Mucosa of rectum (tissue), 2 donors: ENCODE measurements at regions not wholly inside any gene's neighbourhood (a gene's known extent, or its start where the extent isn't known, plus 50 kb on each side); places are given as distances from the start of the nearest gene placed in this dataset.
"Not testable (repeated sequence)": the region's sequence is repeated elsewhere in the genome, so short reads cannot be mapped to it uniquely, and the experiment has no call there.

ENCODE experiments used
- H3K27ac ChIP-seq, 2 donors: one replicate each; pipeline ENCODE4 v1.7.0; 2013; ENCODE audit warnings: inconsistent platforms in 2 of 2, low read depth in 2 of 2, low read length in 2 of 2
- H3K27me3 ChIP-seq, 2 donors: one replicate each; pipeline ENCODE4 v1.7.0; 2013; ENCODE audit warnings: low read length in 2 of 2; ENCODE audit not compliant: control insufficient read depth in 2 of 2, insufficient read depth in 2 of 2
- H3K36me3 ChIP-seq, 2 donors: one replicate each; pipeline ENCODE4 v1.7.0; 2013; ENCODE audit warnings: low read length in 2 of 2; ENCODE audit not compliant: control insufficient read depth in 2 of 2, insufficient read depth in 2 of 2
- H3K4me1 ChIP-seq, 2 donors: one replicate each; pipeline ENCODE4 v1.7.0; 2013; ENCODE audit warnings: low read length in 2 of 2, mild to moderate bottlenecking in 1 of 2; ENCODE audit not compliant: control insufficient read depth in 2 of 2, insufficient read depth in 2 of 2
- H3K4me3 ChIP-seq, 2 donors: one replicate each; pipeline ENCODE4 v1.7.0; 2013; ENCODE audit warnings: low read length in 2 of 2
- H3K9ac ChIP-seq, 2 donors: one replicate each; pipeline ENCODE4 v1.7.0; 2013; ENCODE audit warnings: low read length in 2 of 2, low read depth in 1 of 2, mild to moderate bottlenecking in 1 of 2
- H3K9me3 ChIP-seq, 2 donors: one replicate each; pipeline ENCODE4 v1.7.0; 2013; ENCODE audit warnings: low read length in 2 of 2; ENCODE audit not compliant: control insufficient read depth in 2 of 2
- donor health status: healthy.
- donor health status: Normal muscosa, but diverticular disease.

DNA sequence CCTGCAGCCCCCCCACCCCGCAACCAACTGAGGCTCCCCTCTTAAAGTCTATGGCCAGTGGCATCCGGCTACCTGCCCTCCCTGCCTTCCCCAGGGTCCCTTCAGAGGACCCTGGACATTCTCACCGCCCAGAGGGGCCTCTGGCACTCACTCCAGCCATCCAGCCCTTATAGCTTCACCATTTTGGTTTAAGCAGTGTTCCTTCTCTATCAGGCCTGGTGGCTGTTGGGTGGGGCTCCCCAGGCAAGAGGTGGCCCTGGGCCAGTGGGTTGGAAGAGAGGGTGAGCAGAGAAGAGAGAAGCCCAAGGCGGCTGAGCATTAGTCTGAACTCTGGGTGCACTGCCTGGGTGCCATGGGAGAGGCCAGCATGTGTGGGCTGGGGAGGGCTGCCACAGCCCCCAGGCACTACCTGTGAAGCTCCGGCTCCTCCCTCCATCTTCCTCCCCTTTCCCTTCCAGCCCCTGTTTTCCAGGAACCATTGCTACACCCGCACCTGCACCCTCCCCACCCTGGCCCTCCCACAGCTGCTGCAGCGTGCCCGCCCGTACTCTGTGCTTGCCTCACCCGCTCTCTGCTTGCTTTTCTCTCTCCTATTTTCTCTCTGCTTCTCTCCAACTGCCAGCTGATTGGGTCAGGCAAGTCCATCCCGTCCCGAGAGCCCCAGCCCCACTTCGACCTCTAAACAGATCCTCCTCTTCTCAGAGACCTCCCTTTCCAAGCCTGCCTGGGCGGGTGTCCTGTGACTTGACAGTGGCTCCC lies 168.2 kb downstream of the TBC1D2B start:
- H3K4me1 ChIP-seq, result peaks cover 3 to 5% of the 10 kb centered on the region in 2 donors
- no peak overlapping the region for H3K4me3 ChIP-seq
- H3K36me3 ChIP-seq, result no peaks in the 10 kb centered on the region
- H3K9me3 ChIP-seq, result no peaks in the 10 kb centered on the region
- no peak overlapping the region for H3K27ac ChIP-seq
- H3K27me3 ChIP-seq, result no peaks in the 10 kb centered on the region
- no peak overlapping the region for H3K9ac ChIP-seq

DNA sequence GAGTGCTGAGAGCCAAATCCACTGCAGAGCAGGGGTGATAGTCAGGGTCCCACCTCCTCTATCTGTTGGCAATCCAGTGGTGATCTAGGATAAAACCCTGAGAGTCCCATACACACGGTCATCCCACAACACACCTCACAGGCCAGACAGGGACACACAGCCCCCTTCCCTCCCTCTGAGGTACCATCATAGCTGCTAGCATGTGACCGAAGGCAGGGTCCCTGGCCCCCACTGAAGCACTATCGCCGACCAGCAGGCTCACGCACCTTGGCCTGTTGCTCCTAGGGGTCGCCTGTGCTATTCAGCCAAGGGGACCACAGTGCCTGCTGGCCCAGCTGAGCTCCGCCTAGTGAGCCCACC lies 168.8 kb downstream of the TBC1D2B start:
- H3K27ac ChIP-seq, H3K9me3 ChIP-seq, H3K9ac ChIP-seq, H3K4me3 ChIP-seq, H3K4me1 ChIP-seq, H3K27me3 ChIP-seq, H3K36me3 ChIP-seq: not testable (repeated sequence)

DNA sequence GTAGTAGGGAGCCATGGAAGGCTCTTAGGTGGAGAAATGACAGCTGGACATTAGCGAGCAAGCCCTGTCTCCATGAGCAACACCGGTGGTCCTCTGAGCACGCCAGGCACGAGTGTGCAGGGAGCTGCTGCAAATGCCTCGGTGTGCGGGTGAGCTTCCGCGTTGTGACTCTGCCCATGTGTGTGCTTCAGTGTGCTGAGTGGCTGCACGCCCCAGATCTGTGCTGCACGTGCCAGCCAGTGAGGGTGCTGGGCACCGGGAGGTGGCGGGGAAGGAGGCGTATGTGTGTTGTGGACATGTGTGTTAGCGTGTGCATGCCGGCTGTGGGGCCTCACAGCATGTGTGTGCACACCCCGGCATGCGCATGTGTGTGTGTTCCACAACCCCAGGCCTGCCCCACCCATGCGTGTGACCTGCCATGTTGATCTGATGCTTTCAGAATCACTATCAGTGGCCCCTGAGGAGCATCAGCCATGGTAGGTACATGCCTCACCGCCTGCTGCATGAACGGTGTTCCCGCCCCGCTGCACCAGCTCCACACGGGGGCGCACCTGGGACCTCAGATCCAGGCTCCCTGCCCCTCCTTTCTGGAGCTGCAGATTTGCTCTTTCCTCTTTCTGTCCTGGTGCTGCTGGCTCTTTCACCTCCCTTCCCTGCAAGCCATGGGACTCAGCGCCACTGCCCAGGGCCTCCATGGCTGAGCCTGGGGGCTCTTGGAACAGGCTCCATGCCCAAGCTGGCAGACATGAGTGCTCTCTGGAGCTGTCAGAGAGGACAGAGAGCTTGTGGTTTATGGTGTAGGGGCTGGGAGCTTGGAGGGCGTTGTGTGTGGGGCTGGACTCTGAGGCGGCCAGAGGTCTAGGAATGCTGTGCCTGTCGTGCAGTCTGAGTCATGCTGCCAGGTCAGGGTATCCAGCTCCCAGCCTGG lies 169.4 kb downstream of the TBC1D2B start:
- H3K36me3 ChIP-seq, result no peaks in the 10 kb centered on the region
- peaks cover 3 to 5% of the 10 kb centered on the region in 2 donors for H3K4me1 ChIP-seq
- H3K4me3 ChIP-seq, result no peak overlapping the region
- H3K9me3 ChIP-seq, result no peaks in the 10 kb centered on the region
- H3K27me3 ChIP-seq, result no peaks in the 10 kb centered on the region
- H3K9ac ChIP-seq, result no peak overlapping the region
- no peak overlapping the region for H3K27ac ChIP-seq

DNA sequence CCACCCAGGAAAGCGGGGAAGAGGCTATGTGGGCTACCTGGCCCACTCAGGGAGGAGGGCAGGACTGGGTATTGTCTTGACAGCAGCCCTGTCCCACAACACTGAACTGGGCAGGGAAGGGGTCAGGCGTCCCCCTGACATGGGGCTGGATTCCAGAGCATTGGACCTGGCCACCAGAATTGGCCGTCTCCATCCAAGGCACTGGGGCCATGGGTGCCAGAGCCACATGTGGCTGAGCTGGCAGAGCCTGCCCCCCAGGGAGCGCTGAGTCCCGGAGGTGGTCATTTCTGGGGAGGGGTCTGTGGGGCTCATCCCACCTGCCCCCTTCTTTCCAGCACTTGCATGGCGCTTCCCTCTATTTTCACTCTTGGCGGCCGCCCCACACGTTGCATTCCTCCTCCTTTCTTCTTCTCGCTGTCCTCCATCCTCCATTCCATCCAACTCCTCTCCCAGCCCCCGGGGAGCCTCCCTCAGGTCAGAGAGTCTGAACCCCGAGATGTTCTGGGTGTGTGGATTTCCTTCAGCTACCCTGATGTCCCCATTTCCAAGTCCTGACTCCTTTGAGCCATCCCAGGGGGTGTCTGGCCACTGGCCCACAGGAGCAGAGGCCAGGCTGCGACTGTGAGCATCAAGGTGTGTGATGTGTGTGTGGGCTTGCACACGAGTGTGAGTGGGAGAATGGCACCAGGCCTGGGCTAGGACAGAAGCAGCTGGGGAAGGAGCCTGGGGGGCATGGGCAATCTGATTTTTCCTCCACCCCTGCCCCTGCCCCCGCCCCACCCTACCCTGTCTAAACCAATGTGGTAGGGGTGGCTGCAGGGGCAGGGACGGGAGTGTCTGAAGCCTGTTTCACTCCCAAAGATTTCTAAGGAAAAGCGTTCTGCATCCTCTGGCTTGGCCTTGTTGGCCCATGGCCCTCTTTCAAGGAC lies 171.2 kb downstream of the TBC1D2B start:
- not testable (repeated sequence) for H3K36me3 ChIP-seq, H3K27ac ChIP-seq, H3K9me3 ChIP-seq, H3K9ac ChIP-seq, H3K27me3 ChIP-seq, H3K4me3 ChIP-seq, H3K4me1 ChIP-seq

DNA sequence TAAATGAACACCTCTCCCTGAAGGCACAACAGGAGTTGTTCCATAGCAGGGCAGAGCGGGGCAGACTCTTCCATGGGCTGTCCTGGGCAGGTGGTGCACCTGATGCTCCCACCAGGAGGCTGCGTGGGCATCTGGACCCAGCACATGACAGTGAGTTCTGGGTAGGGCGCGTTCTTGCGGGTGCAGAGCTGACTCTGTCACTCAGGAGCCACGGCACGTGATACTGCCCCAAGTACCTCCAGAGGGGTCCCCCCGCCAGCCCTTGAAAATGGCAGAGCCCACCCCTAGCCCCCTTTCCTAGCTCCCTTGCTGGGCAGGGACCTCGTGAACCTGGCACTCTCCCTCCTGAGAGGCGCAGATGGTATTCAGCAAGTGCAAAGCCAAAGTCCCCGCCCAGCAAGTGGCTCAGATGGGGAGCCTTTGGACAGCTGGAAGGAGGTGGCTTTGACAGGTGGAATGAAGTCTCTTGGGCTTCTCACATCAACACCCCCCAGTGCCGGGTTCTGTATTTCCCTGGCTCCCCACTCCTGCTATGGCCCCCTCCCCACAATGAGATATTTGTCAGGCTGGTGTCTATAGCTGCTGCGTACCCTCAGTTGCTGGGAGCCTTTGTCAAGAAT lies 172.1 kb downstream of the TBC1D2B start:
- Histone ChIP-seq H3K27me3 (no peaks in the 10 kb centered on the region), H3K27ac (no peak overlapping the region), H3K4me3 (no peak overlapping the region), H3K9me3 (no peaks in the 10 kb centered on the region), H3K4me1 (peaks cover 3 to 5% of the 10 kb centered on the region in 2 donors), H3K36me3 (no peaks in the 10 kb centered on the region), H3K9ac (no peak overlapping the region)

DNA sequence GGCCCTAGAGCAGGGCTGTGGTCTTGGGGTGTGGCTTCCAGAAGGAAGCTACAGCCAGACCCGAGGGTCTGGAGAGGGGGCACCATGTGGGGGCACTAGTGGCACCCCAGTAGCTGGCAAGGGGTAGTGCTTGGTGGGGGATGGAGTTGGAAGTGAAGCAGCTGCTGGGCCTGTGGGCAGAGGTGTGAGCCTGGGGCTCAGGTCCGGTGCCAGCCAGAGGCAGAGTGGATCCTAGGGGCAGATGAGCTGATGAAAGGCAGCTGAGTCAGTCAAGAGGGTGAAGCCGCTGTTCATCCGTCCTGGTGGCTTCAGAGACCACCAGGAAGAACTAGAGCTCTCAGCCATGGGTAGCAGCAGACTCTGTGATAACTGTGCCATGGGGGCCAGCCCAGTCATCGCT lies 172.6 kb downstream of the TBC1D2B start:
- no peaks in the 10 kb centered on the region for H3K36me3 ChIP-seq
- H3K4me3 ChIP-seq, result no peak overlapping the region

DNA sequence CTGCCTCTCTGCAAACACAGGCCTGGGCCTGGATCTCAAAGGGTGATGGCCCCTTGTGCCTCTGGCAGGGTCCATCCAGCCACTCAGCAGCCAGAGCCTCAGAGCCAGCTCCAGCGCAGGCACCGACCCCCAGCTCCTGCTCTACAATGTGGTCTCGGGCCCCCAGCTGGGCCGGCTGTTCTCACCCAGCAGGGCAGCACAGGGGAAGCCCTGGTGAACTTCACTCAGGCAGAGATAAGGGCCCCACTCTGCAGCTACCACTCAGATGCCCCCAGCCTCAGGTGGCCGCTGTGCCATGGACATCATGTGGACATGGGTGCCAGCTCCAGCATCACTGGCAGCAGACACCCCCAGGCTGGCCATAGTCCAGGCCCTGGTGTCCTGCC lies 173.1 kb downstream of the TBC1D2B start:
- H3K9me3 ChIP-seq, result no peaks in the 10 kb centered on the region
- no peak overlapping the region for H3K27ac ChIP-seq
- H3K9ac ChIP-seq, result no peak overlapping the region
- H3K4me3 ChIP-seq, result no peak overlapping the region
- H3K36me3 ChIP-seq, result no peaks in the 10 kb centered on the region
- H3K4me1 ChIP-seq, result peaks cover 0 to 5% of the 10 kb centered on the region in 2 donors
- no peaks in the 10 kb centered on the region for H3K27me3 ChIP-seq

More for the DNA sequence above, 172.6 kb downstream of the TBC1D2B start:
- H3K27me3 ChIP-seq, result no peaks in the 10 kb centered on the region
- peaks cover 1 to 5% of the 10 kb centered on the region in 2 donors for H3K4me1 ChIP-seq
- no peak overlapping the region for H3K9ac ChIP-seq
- no peak overlapping the region for H3K27ac ChIP-seq
- no peaks in the 10 kb centered on the region for H3K9me3 ChIP-seq

DNA sequence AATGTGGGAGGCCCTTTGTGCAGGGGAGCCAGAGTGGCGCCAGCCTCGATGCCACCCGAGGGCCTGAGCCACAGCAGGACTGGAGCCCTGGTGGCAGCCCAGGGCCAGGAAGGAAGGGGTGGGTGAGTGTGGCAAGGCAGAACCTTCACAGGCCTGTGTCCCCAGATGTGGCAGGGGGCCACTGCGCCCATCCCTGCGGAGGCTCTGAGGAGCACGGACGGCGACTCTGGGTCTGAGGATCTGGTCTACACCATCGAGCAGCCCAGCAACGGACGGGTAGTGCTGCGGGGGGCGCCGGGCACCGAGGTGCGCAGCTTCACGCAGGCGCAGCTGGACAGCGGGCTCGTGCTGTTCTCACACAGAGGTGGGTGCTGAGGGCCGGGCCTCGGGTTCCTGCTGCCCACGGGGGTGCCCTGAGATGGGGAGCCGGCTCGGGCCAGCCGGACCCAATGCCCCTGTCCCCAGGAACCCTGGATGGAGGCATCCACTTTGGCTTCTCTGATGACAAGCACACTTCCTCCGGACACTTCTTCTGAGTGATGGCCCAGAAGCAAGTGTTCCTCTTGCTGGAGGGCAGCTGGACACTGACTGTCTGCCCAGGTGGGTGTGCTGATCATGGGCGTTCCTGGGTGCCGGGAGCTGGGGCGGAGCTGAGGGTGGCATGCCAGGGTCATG lies 173.6 kb downstream of the TBC1D2B start:
- H3K9ac ChIP-seq, H3K27me3 ChIP-seq, H3K4me1 ChIP-seq, H3K36me3 ChIP-seq, H3K27ac ChIP-seq, H3K9me3 ChIP-seq, H3K4me3 ChIP-seq: not testable (repeated sequence)

DNA sequence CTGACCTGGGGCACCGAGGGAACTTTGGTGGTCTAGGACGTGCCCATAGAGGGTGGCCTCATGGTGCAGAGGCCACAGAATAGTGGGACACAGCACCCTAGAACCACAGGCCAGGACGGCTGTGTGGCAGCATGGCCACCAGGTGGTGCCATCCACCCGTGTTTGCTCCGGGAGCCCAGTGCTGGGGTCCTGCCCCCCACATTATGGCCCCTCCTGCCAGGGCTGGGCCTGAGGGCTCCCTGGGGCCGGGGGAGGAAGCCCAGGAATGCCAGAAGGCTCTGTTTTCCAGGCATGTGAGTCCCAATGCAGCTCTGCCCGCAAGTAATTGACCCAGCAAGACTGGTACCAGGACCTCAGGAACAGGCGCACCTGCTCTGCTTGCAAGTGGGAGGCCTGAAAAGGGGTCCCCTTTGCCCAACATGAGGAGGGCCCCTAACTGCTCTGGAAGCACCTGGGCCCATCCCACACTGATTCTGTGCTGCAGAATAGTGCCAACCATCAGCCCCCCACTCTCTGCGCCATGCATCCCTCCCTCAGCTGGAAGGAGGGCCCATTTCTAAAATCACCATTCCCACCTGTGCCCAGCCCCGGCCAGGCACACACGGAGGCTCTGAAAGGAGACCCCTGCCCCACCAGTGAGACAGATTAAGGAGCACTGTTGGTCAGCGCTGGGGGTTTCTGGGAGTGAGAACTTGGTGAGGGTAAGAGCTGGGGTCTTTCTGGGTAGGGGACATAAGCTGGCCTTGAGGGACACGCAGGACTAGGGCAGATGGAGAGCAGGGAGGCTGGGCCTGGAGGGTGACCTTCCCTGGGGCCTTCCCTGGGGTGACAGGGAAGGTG lies 174.4 kb downstream of the TBC1D2B start:
- H3K9me3 ChIP-seq, H3K27me3 ChIP-seq, H3K4me1 ChIP-seq, H3K27ac ChIP-seq, H3K9ac ChIP-seq, H3K4me3 ChIP-seq, H3K36me3 ChIP-seq: not testable (repeated sequence)
